CD4-positive, alpha-beta T cell (primary cell): ENCODE measurements at regions not wholly inside any gene's neighbourhood (a gene's known extent, or its start where the extent isn't known, plus 50 kb on each side); places are given as distances from the start of the nearest gene placed in this dataset.

Experiments used
- ATAC-seq: fragments of 200-7000 bp; cut with Tn5 transposase; one replicate; pipeline ENCODE4 v1.10.0; 2022; ENCODE audit warnings: mild to moderate bottlenecking; ENCODE audit not compliant: poor library complexity
- CTCF ChIA-PET: fragments of 350-600 bp; sonication (Branson Sonifier 250); formaldehyde crosslinking; loops from one replicate; lab custom pipeline; 2021; ENCODE audit warnings: antibody characterized with exemption, inconsistent platforms; lab: Charles Lee
- POLR2A ChIA-PET: fragments of 350-600 bp; sonication (Branson Sonifier 250); formaldehyde crosslinking; loops from one replicate; lab custom pipeline; 2021; ENCODE audit warnings: antibody characterized with exemption, inconsistent platforms; lab: Charles Lee
- DNase-seq, 14 experiments: peaks; one replicate each; pipeline ENCODE4 v3.0.0-alpha.2; 2013 to 2020; ENCODE audit warnings: mixed read lengths in 2 of 14
- H3K27ac ChIP-seq, 2 donors: one replicate each; pipeline versions ENCODE4 v1.5.1 to v1.7.0; 2013; ENCODE audit warnings: low read length in 2 of 2, low read depth in 1 of 2, mild to moderate bottlenecking in 1 of 2
- H3K27me3 ChIP-seq, 2 experiments: 1 replicate in 1 of 2; 2 replicates in 1 of 2; pipeline versions ENCODE4 v1.6.1 to v1.7.0; 2013; ENCODE audit warnings: low read length in 2 of 2, control low read depth in 1 of 2, mild to moderate bottlenecking in 1 of 2, moderate library complexity in 1 of 2; ENCODE audit not compliant: insufficient read depth in 2 of 2, control insufficient read depth in 1 of 2
- H3K36me3 ChIP-seq: one replicate; pipeline ENCODE4 v1.6.1; 2013; ENCODE audit warnings: low read length, control low read depth; ENCODE audit not compliant: insufficient read depth
- H3K4me1 ChIP-seq: one replicate; pipeline ENCODE4 v1.6.1; 2013; ENCODE audit warnings: low read length, control low read depth; ENCODE audit not compliant: insufficient read depth
- H3K4me3 ChIP-seq: one replicate; pipeline ENCODE4 v1.5.1; 2013; ENCODE audit warnings: mild to moderate bottlenecking, low read length, moderate library complexity
- H3K9me3 ChIP-seq, 2 experiments: 1 replicate in 1 of 2; 2 replicates in 1 of 2; pipeline versions ENCODE4 v1.6.1 to v1.7.0; 2013; ENCODE audit warnings: low read length in 2 of 2, mild to moderate bottlenecking in 2 of 2, control low read depth in 1 of 2, moderate library complexity in 1 of 2; ENCODE audit not compliant: control insufficient read depth in 1 of 2, insufficient read depth in 1 of 2
- H3K27ac Mint-ChIP-seq: one replicate; pipeline ENCODE4 v1.8.0; 2020; ENCODE audit warnings: mixed read lengths
- H3K27me3 Mint-ChIP-seq: one replicate; pipeline ENCODE4 v1.8.0; 2021; ENCODE audit warnings: mixed read lengths
- H3K36me3 Mint-ChIP-seq: one replicate; pipeline ENCODE4 v1.8.0; 2021; ENCODE audit warnings: low read depth, mixed read lengths
- H3K4me1 Mint-ChIP-seq: one replicate; pipeline ENCODE4 v1.8.0; 2021; ENCODE audit warnings: low read depth, mixed read lengths
- H3K4me3 Mint-ChIP-seq: one replicate; pipeline ENCODE4 v1.8.0; 2020; ENCODE audit warnings: mild to moderate bottlenecking, mixed read lengths
- H3K9me3 Mint-ChIP-seq: one replicate; pipeline ENCODE4 v1.8.0; 2020; ENCODE audit warnings: mixed read lengths
- CTCF ChIP-seq: fragments of 200-600 bp; IDR thresholded peaks from one replicate; pipeline ENCODE4 v1.8.0; 2022; ENCODE audit warnings: antibody characterized with exemption, mild to moderate bottlenecking
- intact Hi-C, 2 experiments: fragments of 100-400 bp; cut with DNase I in 1 of 2; cut with micrococcal nuclease in 1 of 2; formaldehyde crosslinking; loops; one replicate each; pipeline versions ENCODE4 v1.15.1 to v1.9.0; 2023 to 2025; cut with DNase I, micrococcal nuclease

GRCh38 chr2:21467280-21467818 is 343.6 kb downstream of the TDRD15 start:
- no peak for ATAC-seq
- DNase-seq, result no peak
- Histone ChIP-seq H3K9me3 (no peaks in the 10 kb centered on the region), H3K4me1 (no peaks in the 10 kb centered on the region), H3K27me3 (no peaks in the 10 kb centered on the region), H3K27ac (no peak overlapping the region), H3K4me3 (no peak overlapping the region), H3K36me3 (no peaks in the 10 kb centered on the region)
- intact Hi-C loops, result no loop called here
- H3K9me3 Mint-ChIP-seq, result peaks cover 8% of the 10 kb centered on the region
- no peaks in the 10 kb centered on the region for H3K4me1 Mint-ChIP-seq
- TF ChIP-seq CTCF, result no peak
- ChIA-PET POLR2A (no interaction called here), CTCF (no interaction called here)
- no peak overlapping the region for H3K4me3 Mint-ChIP-seq
- no peaks in the 10 kb centered on the region for H3K27me3 Mint-ChIP-seq
- no peaks in the 10 kb centered on the region for H3K36me3 Mint-ChIP-seq
- no peak overlapping the region for H3K27ac Mint-ChIP-seq

GRCh38 chr2:21467910-21468309 is 344.1 kb downstream of the TDRD15 start:
- DNase-seq, result no peak
- H3K36me3 ChIP-seq, result no peaks in the 10 kb centered on the region
- no peak for ATAC-seq
- no peaks in the 10 kb centered on the region for H3K4me1 ChIP-seq
- ChIA-PET CTCF (no interaction called here), POLR2A (no interaction called here)
- no peak overlapping the region for H3K27ac ChIP-seq
- no peaks in the 10 kb centered on the region for H3K9me3 ChIP-seq
- no peaks in the 10 kb centered on the region for H3K36me3 Mint-ChIP-seq
- no peak for TF ChIP-seq CTCF
- no peak overlapping the region for H3K27ac Mint-ChIP-seq
- H3K27me3 Mint-ChIP-seq, result no peaks in the 10 kb centered on the region
- no peak overlapping the region for H3K4me3 ChIP-seq
- intact Hi-C loops, result no loop called here
- no peak overlapping the region for H3K4me3 Mint-ChIP-seq
- no peaks in the 10 kb centered on the region for H3K4me1 Mint-ChIP-seq
- no peaks in the 10 kb centered on the region for H3K27me3 ChIP-seq
- peaks cover 8% of the 10 kb centered on the region for H3K9me3 Mint-ChIP-seq

GRCh38 chr2:21468624-21469023 is 344.9 kb downstream of the TDRD15 start:
- Mint-ChIP-seq H3K9me3 (peaks cover 8% of the 10 kb centered on the region), H3K27me3 (no peaks in the 10 kb centered on the region)

More at GRCh38 chr2:21468624-21469023, 344.9 kb downstream of the TDRD15 start:
- Histone ChIP-seq H3K4me3 (no peak overlapping the region), H3K27ac (no peak overlapping the region), H3K9me3 (no peaks in the 10 kb centered on the region), H3K4me1 (no peaks in the 10 kb centered on the region), H3K27me3 (no peaks in the 10 kb centered on the region), H3K36me3 (no peaks in the 10 kb centered on the region)
- TF ChIP-seq CTCF, result no peak
- Mint-ChIP-seq H3K27ac (no peak overlapping the region), H3K4me1 (no peaks in the 10 kb centered on the region), H3K4me3 (no peak overlapping the region), H3K36me3 (no peaks in the 10 kb centered on the region)
- intact Hi-C loops, result no loop called here
- DNase-seq (no peak), ATAC-seq (no peak)
- POLR2A ChIA-PET, result no interaction called here
- CTCF ChIA-PET, result no interaction called here
